ENCODE measurements at regions not wholly inside any gene's neighbourhood (a gene's known extent, or its start where the extent isn't known, plus 50 kb on each side); places are given as distances from the start of the nearest gene placed in this dataset.

DNA sequence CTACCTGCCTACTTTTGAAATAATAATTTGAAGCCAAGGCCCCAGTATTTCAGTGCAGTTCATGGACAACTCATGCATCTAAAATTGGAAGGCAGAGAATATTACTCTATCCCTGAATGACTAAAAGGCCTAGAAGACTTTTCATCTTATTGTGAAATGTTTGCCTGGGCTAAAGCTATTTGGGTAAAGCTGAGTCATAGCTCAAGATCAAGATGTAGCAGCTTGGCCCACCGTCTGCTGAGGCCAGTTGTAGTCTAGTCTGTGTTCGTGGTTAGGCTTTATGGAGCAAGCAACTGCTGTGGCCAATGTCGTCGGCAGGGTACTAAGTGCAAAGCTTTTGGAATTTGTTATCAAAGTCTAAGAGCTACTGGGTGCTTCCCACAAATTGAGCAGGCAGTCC, 929.1 kb downstream of the RAB28 start:
- DNase-seq = no peak
- Histone ChIP-seq H3K4me3 (no peak overlapping the region), H3K4me1 (no peaks in the 10 kb centered on the region), H3K27ac (no peak overlapping the region), H3K9me3 (no peaks in the 10 kb centered on the region), H3K36me3 (no peaks in the 10 kb centered on the region), H3K27me3 (no peaks in the 10 kb centered on the region)
- no peak for TF ChIP-seq EP300 (IDR thresholded peaks at IDR 0.05)
- no peak for TF ChIP-seq POLR2AphosphoS5 (IDR thresholded peaks at IDR 0.05)
- no peak for TF ChIP-seq CTCF (IDR thresholded peaks at IDR 0.05)
- TF ChIP-seq POLR2A (IDR thresholded peaks at IDR 0.05) = no peak
- 79 to 89% methylated on average over 3 to 4 of the region's 4 CpGs for WGBS, 2 donors
- ATAC-seq (ENCODE audit: low FRiP score in 2 of 2) = no peak

DNA sequence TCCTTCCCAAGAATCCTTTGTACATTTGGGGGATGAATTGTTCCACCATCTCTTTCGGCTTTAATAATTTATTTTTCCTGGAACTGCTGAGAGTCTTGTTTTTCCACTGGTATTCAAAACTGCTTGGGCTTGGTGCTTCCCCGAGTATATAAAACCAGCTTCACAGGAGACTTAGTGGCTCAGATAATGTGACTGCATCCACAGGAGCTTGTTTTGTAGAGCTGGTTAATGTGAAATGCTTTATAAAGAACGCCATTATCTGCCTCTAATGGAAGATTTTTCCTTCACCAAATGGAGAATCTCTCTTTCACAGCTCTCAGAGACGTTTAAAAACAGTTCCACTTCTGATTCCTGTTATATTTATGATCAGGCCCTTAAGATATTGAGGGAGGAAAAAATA, 935.5 kb downstream of the RAB28 start:
- H3K9me3 ChIP-seq = no peaks in the 10 kb centered on the region
- no peaks in the 10 kb centered on the region for H3K4me1 ChIP-seq
- H3K27me3 ChIP-seq = no peaks in the 10 kb centered on the region
- ATAC-seq (ENCODE audit: low FRiP score in 2 of 2) (no peak), DNase-seq (no peak)
- no peak for TF ChIP-seq EP300 (IDR thresholded peaks at IDR 0.05)
- no peak overlapping the region for H3K4me3 ChIP-seq
- 50 to 60% methylated on average over 4 of the region's 4 CpGs for WGBS, 2 donors
- no peaks in the 10 kb centered on the region for H3K36me3 ChIP-seq
- H3K27ac ChIP-seq = no peak overlapping the region

- Histone ChIP-seq H3K27ac (no peak overlapping the region), H3K27me3 (no peaks in the 10 kb centered on the region), H3K9me3 (no peaks in the 10 kb centered on the region), H3K4me1 (no peaks in the 10 kb centered on the region), H3K4me3 (no peak overlapping the region), H3K36me3 (no peaks in the 10 kb centered on the region)
- 0 to 70% methylated on average over 1 of the region's 1 CpG for WGBS, 2 donors
- no peak for TF ChIP-seq EP300 (IDR thresholded peaks at IDR 0.05)
- TF ChIP-seq POLR2A (IDR thresholded peaks at IDR 0.05) = no peak
- TF ChIP-seq CTCF (IDR thresholded peaks at IDR 0.05) = no peak
- no peak for TF ChIP-seq POLR2AphosphoS5 (IDR thresholded peaks at IDR 0.05)
- no peak for DNase-seq
- ATAC-seq (ENCODE audit: low FRiP score in 2 of 2) = no peak
Measured at GRCh38 chr4:12545812-12546211, 938.3 kb downstream of the RAB28 start.

DNA sequence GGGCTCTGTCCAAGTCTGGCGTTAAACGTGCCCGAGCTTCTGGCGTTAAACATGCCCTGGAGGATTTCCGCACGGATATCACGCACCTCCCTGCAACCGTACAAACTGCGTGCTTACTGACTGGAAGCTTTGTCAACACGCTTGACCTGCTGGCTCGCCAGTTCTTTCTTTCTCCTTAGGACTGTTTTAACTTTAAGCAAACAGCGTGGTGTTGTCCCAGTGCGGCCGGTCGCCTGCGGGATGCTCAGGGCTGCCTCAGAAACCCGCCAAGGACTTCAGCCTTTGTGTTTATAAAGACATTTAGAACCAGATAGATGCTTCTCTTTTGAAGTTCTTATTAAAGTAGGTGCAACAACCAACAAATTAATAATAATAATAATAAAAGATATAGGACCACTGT, 946.0 kb downstream of the RAB28 start:
- H3K9me3 ChIP-seq = no peaks in the 10 kb centered on the region
- WGBS, 2 donors = 90 to 93% methylated on average over 17 of the region's 17 CpGs

GRCh38 chr4:12534684-12535083, 949.5 kb downstream of the RAB28 start:
- no peak for DNase-seq
- H3K36me3 ChIP-seq = no peaks in the 10 kb centered on the region
- ATAC-seq (ENCODE audit: low FRiP score in 2 of 2) = no peak
- 85 to 87% methylated on average over 1 of the region's 1 CpG for WGBS, 2 donors
- H3K4me3 ChIP-seq = no peak overlapping the region
- H3K27me3 ChIP-seq = no peaks in the 10 kb centered on the region
- no peak overlapping the region for H3K27ac ChIP-seq
- no peaks in the 10 kb centered on the region for H3K4me1 ChIP-seq
- TF ChIP-seq POLR2AphosphoS5 (IDR thresholded peaks at IDR 0.05) = no peak
- no peaks in the 10 kb centered on the region for H3K9me3 ChIP-seq

More for the DNA sequence above, 946.0 kb downstream of the RAB28 start:
- ATAC-seq (ENCODE audit: low FRiP score in 2 of 2) (no peak), DNase-seq (peak in 1 of 2 donors; percentile 54)
- Histone ChIP-seq H3K36me3 (no peaks in the 10 kb centered on the region), H3K4me3 (no peak overlapping the region), H3K4me1 (no peaks in the 10 kb centered on the region), H3K27me3 (no peaks in the 10 kb centered on the region), H3K27ac (no peak overlapping the region)
- TF ChIP-seq POLR2AphosphoS5 (IDR thresholded peaks at IDR 0.05) (no peak), EP300 (IDR thresholded peaks at IDR 0.05) (no peak), POLR2A (IDR thresholded peaks at IDR 0.05) (no peak), CTCF (IDR thresholded peaks at IDR 0.05) (no peak)

GRCh38 chr4:12519426-12519825, 964.7 kb downstream of the RAB28 start:
- H3K4me3 ChIP-seq = no peak overlapping the region
- no peak overlapping the region for H3K27ac ChIP-seq
- peaks cover 0 to 8% (median 0%) of the 10 kb centered on the region in 4 donors for H3K9me3 ChIP-seq
- TF ChIP-seq EP300 (IDR thresholded peaks at IDR 0.05) (no peak), POLR2A (IDR thresholded peaks at IDR 0.05) (no peak), CTCF (IDR thresholded peaks at IDR 0.05) (no peak), POLR2AphosphoS5 (IDR thresholded peaks at IDR 0.05) (no peak)
- H3K36me3 ChIP-seq = no peaks in the 10 kb centered on the region
- no peaks in the 10 kb centered on the region for H3K27me3 ChIP-seq
- DNase-seq = no peak
- no peaks in the 10 kb centered on the region for H3K4me1 ChIP-seq
- ATAC-seq (ENCODE audit: low FRiP score in 2 of 2) = no peak
